HL-60 (cell line): ENCODE measurements at regions not wholly inside any gene's neighbourhood (a gene's known extent, or its start where the extent isn't known, plus 50 kb on each side); places are given as distances from the start of the nearest gene placed in this dataset.

Experiments
- SPI1 ChIP-seq: IDR thresholded peaks from 2 replicates; pipeline ENCODE4 v1.6.1; 2012; ENCODE audit warnings: low read depth, mild to moderate bottlenecking, borderline replicate concordance
- TF ChIP-seq, protein P1 (sequence below): IDR thresholded peaks from one replicate; pipeline ENCODE4 v1.5.1; 2011; ENCODE audit warnings: low read length, control low read depth, inconsistent platforms; ENCODE audit not compliant: insufficient read depth
- TF ChIP-seq, protein P2 (sequence below): IDR thresholded peaks from 2 replicates; pipeline ENCODE4 v1.6.1; 2012; ENCODE audit warnings: low read depth; ENCODE audit not compliant: insufficient replicate concordance

DNA sequence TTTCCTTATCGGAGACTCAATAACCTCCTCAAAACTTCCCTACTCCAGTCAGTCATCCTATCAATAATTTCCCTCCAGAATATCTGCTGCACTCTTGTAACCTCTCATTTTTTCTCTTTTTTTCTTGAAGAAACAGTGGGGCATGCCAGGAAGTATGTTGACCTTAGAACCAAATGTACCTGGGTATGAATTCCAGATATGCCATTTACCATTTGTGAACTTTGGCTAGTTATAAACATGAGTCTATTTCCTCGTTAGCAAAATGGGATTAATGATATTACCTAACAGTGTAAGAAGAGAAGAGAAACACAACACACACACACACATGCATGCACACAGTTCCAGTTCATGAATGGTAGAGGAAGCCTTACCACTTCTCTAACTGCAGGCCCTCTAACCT lies 578.2 kb downstream of the FAM133A start:
- TF ChIP-seq, protein P1, sequence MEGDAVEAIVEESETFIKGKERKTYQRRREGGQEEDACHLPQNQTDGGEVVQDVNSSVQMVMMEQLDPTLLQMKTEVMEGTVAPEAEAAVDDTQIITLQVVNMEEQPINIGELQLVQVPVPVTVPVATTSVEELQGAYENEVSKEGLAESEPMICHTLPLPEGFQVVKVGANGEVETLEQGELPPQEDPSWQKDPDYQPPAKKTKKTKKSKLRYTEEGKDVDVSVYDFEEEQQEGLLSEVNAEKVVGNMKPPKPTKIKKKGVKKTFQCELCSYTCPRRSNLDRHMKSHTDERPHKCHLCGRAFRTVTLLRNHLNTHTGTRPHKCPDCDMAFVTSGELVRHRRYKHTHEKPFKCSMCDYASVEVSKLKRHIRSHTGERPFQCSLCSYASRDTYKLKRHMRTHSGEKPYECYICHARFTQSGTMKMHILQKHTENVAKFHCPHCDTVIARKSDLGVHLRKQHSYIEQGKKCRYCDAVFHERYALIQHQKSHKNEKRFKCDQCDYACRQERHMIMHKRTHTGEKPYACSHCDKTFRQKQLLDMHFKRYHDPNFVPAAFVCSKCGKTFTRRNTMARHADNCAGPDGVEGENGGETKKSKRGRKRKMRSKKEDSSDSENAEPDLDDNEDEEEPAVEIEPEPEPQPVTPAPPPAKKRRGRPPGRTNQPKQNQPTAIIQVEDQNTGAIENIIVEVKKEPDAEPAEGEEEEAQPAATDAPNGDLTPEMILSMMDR = no peak
- TF ChIP-seq, protein P2, sequence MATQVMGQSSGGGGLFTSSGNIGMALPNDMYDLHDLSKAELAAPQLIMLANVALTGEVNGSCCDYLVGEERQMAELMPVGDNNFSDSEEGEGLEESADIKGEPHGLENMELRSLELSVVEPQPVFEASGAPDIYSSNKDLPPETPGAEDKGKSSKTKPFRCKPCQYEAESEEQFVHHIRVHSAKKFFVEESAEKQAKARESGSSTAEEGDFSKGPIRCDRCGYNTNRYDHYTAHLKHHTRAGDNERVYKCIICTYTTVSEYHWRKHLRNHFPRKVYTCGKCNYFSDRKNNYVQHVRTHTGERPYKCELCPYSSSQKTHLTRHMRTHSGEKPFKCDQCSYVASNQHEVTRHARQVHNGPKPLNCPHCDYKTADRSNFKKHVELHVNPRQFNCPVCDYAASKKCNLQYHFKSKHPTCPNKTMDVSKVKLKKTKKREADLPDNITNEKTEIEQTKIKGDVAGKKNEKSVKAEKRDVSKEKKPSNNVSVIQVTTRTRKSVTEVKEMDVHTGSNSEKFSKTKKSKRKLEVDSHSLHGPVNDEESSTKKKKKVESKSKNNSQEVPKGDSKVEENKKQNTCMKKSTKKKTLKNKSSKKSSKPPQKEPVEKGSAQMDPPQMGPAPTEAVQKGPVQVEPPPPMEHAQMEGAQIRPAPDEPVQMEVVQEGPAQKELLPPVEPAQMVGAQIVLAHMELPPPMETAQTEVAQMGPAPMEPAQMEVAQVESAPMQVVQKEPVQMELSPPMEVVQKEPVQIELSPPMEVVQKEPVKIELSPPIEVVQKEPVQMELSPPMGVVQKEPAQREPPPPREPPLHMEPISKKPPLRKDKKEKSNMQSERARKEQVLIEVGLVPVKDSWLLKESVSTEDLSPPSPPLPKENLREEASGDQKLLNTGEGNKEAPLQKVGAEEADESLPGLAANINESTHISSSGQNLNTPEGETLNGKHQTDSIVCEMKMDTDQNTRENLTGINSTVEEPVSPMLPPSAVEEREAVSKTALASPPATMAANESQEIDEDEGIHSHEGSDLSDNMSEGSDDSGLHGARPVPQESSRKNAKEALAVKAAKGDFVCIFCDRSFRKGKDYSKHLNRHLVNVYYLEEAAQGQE = no peak
- TF ChIP-seq SPI1 = no peak
